Body of pancreas (tissue), 4 donors: ENCODE measurements at regions not wholly inside any gene's neighbourhood (a gene's known extent, or its start where the extent isn't known, plus 50 kb on each side); places are given as distances from the start of the nearest gene placed in this dataset.

Experiments
- POLR2A ChIP-seq, 3 donors: fragments of 450-650 bp; IDR thresholded peaks; one replicate each; pipeline ENCODE4 v1.6.1; 2016; ENCODE audit warnings: antibody characterized with exemption in 3 of 3, mild to moderate bottlenecking in 2 of 3
- TF ChIP-seq, protein P1 (sequence below), 7 experiments: fragments of 450-650 bp in 4 of 7; fragments of 200-600 bp in 3 of 7; sonication (generic) in 3 of 7; IDR thresholded peaks; one replicate each; pipeline ENCODE4 v1.5.1; 2016 to 2019; ENCODE audit warnings: antibody characterized with exemption in 7 of 7

DNA sequence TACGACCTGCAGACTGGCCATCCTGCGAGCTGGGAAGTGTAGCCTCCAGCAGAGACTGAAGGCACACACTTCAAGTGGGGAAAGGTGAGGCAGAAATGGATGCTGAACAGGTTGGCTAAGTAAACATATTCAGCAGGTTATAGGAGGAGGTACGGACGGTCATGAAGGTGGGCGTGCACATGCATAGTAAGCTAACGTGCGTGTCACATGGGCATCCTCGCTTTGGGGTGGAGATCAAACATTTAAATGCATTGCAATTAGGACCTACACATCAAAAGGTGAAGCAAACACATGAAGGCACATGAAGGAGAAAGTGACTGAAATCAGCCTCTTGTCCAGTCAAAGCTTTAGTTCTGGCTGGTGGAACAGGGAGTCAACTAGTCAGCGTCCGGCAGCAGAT is 305.6 kb upstream of the EXOC2 start:
- TF ChIP-seq, protein P1, sequence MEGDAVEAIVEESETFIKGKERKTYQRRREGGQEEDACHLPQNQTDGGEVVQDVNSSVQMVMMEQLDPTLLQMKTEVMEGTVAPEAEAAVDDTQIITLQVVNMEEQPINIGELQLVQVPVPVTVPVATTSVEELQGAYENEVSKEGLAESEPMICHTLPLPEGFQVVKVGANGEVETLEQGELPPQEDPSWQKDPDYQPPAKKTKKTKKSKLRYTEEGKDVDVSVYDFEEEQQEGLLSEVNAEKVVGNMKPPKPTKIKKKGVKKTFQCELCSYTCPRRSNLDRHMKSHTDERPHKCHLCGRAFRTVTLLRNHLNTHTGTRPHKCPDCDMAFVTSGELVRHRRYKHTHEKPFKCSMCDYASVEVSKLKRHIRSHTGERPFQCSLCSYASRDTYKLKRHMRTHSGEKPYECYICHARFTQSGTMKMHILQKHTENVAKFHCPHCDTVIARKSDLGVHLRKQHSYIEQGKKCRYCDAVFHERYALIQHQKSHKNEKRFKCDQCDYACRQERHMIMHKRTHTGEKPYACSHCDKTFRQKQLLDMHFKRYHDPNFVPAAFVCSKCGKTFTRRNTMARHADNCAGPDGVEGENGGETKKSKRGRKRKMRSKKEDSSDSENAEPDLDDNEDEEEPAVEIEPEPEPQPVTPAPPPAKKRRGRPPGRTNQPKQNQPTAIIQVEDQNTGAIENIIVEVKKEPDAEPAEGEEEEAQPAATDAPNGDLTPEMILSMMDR (IDR thresholded peaks at IDR 0.05), result no peak
- no peak for TF ChIP-seq POLR2A (IDR thresholded peaks at IDR 0.05)
